Ascending aorta (tissue), 2 donors: ENCODE measurements at regions not wholly inside any gene's neighbourhood (a gene's known extent, or its start where the extent isn't known, plus 50 kb on each side); places are given as distances from the start of the nearest gene placed in this dataset.

Experiments
- DNase-seq, 2 donors: peaks; one replicate each; pipeline ENCODE4 v3.0.0-alpha.2; 2019; ENCODE audit warnings: low spot score in 2 of 2
- H3K27ac ChIP-seq, 2 donors: fragments of 200-600 bp; sonication (generic); one replicate each; pipeline ENCODE4 v1.5.1; 2016 to 2017; ENCODE audit warnings: mild to moderate bottlenecking in 1 of 2
- H3K27me3 ChIP-seq: fragments of 200-600 bp; sonication (generic); one replicate; pipeline ENCODE4 v1.5.1; 2017
- H3K36me3 ChIP-seq, 2 donors: fragments of 200-600 bp; sonication (generic); one replicate each; pipeline ENCODE4 v1.5.1; 2016
- H3K4me1 ChIP-seq, 2 donors: fragments of 200-600 bp; sonication (generic); one replicate each; pipeline ENCODE4 v1.5.1; 2016 to 2017; ENCODE audit warnings: mild to moderate bottlenecking in 1 of 2
- H3K4me3 ChIP-seq, 2 donors: fragments of 200-600 bp; sonication (generic); one replicate each; pipeline ENCODE4 v1.5.1; 2016 to 2017; ENCODE audit warnings: mild to moderate bottlenecking in 1 of 2
- H3K9me3 ChIP-seq, 2 donors: fragments of 200-600 bp; sonication (generic); one replicate each; pipeline ENCODE4 v1.5.1; 2016
- CTCF ChIP-seq, 3 experiments: fragments of 200-600 bp in 2 of 3; fragments of 450-650 bp in 1 of 3; sonication (generic) in 2 of 3; IDR thresholded peaks; one replicate each; pipeline ENCODE4 v1.5.1; 2016 to 2019; ENCODE audit warnings: antibody characterized with exemption in 3 of 3, mild to moderate bottlenecking in 1 of 3, moderate library complexity in 1 of 3
- intact Hi-C: fragments of 100-400 bp; cut with DNase I; formaldehyde crosslinking; loops from one replicate; pipeline ENCODE4 v1.15.1; 2023

GRCh38 chr1:172956871-172957270 is 93.9 kb downstream of the TNFSF18 start:
- Histone ChIP-seq H3K4me3 (no peak overlapping the region), H3K27ac (no peak overlapping the region), H3K27me3 (no peaks in the 10 kb centered on the region), H3K9me3 (no peaks in the 10 kb centered on the region), H3K36me3 (no peaks in the 10 kb centered on the region), H3K4me1 (no peaks in the 10 kb centered on the region)
- no peak for TF ChIP-seq CTCF (IDR thresholded peaks at IDR 0.05)
- no peak for DNase-seq
- intact Hi-C loops = no loop called here

GRCh38 chr1:172957491-172957890 is 93.2 kb downstream of the TNFSF18 start:
- Histone ChIP-seq H3K4me1 (no peaks in the 10 kb centered on the region), H3K9me3 (no peaks in the 10 kb centered on the region), H3K27ac (no peak overlapping the region), H3K27me3 (no peaks in the 10 kb centered on the region), H3K4me3 (no peak overlapping the region), H3K36me3 (no peaks in the 10 kb centered on the region)
- DNase-seq = no peak
- intact Hi-C loops = no loop called here
- TF ChIP-seq CTCF (IDR thresholded peaks at IDR 0.05) = no peak

DNA sequence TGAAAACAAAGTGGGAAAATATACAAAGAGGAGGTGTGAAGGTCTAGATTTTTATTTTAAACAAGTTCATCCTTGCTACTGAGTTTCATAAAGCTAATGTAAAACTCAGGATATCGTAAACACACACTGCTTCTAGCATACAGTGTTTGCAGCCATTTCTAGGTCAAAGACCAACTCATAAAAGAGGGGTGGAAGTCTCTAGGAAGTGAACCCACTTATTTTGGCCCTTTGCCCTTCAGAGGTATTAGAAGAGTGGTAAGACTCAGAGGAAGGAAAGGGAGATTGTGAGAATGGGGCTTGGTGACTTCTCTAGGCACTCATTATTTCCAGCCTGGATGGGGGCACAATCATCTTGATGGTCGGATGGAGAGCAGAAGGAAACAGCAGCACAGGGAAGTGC is 91.2 kb downstream of the TNFSF18 start:
- no peak for DNase-seq
- intact Hi-C loops = no loop called here
- H3K36me3 ChIP-seq = no peaks in the 10 kb centered on the region
- H3K27ac ChIP-seq = no peak overlapping the region
- H3K27me3 ChIP-seq = no peaks in the 10 kb centered on the region
- no peaks in the 10 kb centered on the region for H3K9me3 ChIP-seq
- H3K4me3 ChIP-seq = no peak overlapping the region
- TF ChIP-seq CTCF (IDR thresholded peaks at IDR 0.05) = no peak
- H3K4me1 ChIP-seq = no peaks in the 10 kb centered on the region

- no peak overlapping the region for H3K4me3 ChIP-seq
- no peak for TF ChIP-seq CTCF (IDR thresholded peaks at IDR 0.05)
- H3K4me1 ChIP-seq = no peaks in the 10 kb centered on the region
- H3K27ac ChIP-seq = no peak overlapping the region
- DNase-seq = no peak
- no peaks in the 10 kb centered on the region for H3K9me3 ChIP-seq
- H3K36me3 ChIP-seq = no peaks in the 10 kb centered on the region
- intact Hi-C loops = loop anchor here (10.0 kb wide), 1 partner anchor 125 kb away; no protein-coding TSS in a partner anchor
- no peaks in the 10 kb centered on the region for H3K27me3 ChIP-seq
These were observed 90.7 kb downstream of the TNFSF18 start for GRCh38 chr1:172960019-172960418.

GRCh38 chr1:172960454-172961208 is 90.1 kb downstream of the TNFSF18 start:
- Histone ChIP-seq H3K36me3 (no peaks in the 10 kb centered on the region), H3K4me3 (no peak overlapping the region), H3K9me3 (no peaks in the 10 kb centered on the region), H3K27ac (no peak overlapping the region), H3K27me3 (no peaks in the 10 kb centered on the region), H3K4me1 (no peaks in the 10 kb centered on the region)
- intact Hi-C loops = loop anchor here (10.0 kb wide), 1 partner anchor 126 kb away; no protein-coding TSS in a partner anchor
- DNase-seq = no peak
- no peak for TF ChIP-seq CTCF (IDR thresholded peaks at IDR 0.05)
